HG03571 (cell line): ENCODE measurements at regions not wholly inside any gene's neighbourhood (a gene's known extent, or its start where the extent isn't known, plus 50 kb on each side); places are given as distances from the start of the nearest gene placed in this dataset.

Source experiments
- ATAC-seq: cut with Tn5 transposase; IDR thresholded peaks from one replicate; pipeline ENCODE4 v1.9.1; 2021; ENCODE audit not compliant: unreplicated experiment

GRCh38 chr5:112112346-112112745 lies 306.7 kb downstream of the EPB41L4A start:
- no peak for ATAC-seq

GRCh38 chr5:112109331-112110007 lies 309.6 kb downstream of the EPB41L4A start:
- ATAC-seq: no peak

GRCh38 chr5:112106878-112107277 lies 312.2 kb downstream of the EPB41L4A start:
- ATAC-seq: no peak

GRCh38 chr5:112097768-112098167 lies 321.3 kb downstream of the EPB41L4A start:
- no peak for ATAC-seq

GRCh38 chr5:112087222-112087621 lies 330.2 kb upstream of the NREP start:
- no peak for ATAC-seq

- ATAC-seq: no peak
Measured at GRCh38 chr5:112086740-112087139, 329.7 kb upstream of the NREP start.

GRCh38 chr5:112084149-112084548 lies 327.2 kb upstream of the NREP start:
- no peak for ATAC-seq

GRCh38 chr5:112083623-112084022 lies 326.6 kb upstream of the NREP start:
- no peak for ATAC-seq

GRCh38 chr5:112077180-112077579 lies 320.2 kb upstream of the NREP start:
- ATAC-seq: no peak

- ATAC-seq: no peak
Measured at GRCh38 chr5:112070022-112070421, 313.0 kb upstream of the NREP start.

- no peak for ATAC-seq
Measured at GRCh38 chr5:112069329-112069728, 312.3 kb upstream of the NREP start.

- no peak for ATAC-seq
Measured at GRCh38 chr5:112068593-112068992, 311.6 kb upstream of the NREP start.

GRCh38 chr5:112065781-112066180 lies 308.8 kb upstream of the NREP start:
- no peak for ATAC-seq

- no peak for ATAC-seq
Measured at GRCh38 chr5:112064956-112065355, 308.0 kb upstream of the NREP start.

GRCh38 chr5:112064271-112064701 lies 307.3 kb upstream of the NREP start:
- ATAC-seq: no peak

- ATAC-seq: no peak
Measured at GRCh38 chr5:112063856-112064255, 306.9 kb upstream of the NREP start.

- no peak for ATAC-seq
Measured at GRCh38 chr5:112063191-112063590, 306.2 kb upstream of the NREP start.

- ATAC-seq: no peak
Measured at GRCh38 chr5:112062181-112062580, 305.2 kb upstream of the NREP start.

GRCh38 chr5:112061666-112062065 lies 304.7 kb upstream of the NREP start:
- ATAC-seq: no peak

GRCh38 chr5:112059579-112060135 lies 302.7 kb upstream of the NREP start:
- no peak for ATAC-seq

- ATAC-seq: no peak
Measured at GRCh38 chr5:112049738-112050137, 292.7 kb upstream of the NREP start.

GRCh38 chr5:112036206-112036605 lies 279.2 kb upstream of the NREP start:
- no peak for ATAC-seq

GRCh38 chr5:112034421-112034979 lies 277.5 kb upstream of the NREP start:
- no peak for ATAC-seq
